Stimulated activated naive CD8-positive, alpha-beta T cell treated with anti-CD3 and anti-CD28 coated beads, Interleukin-15, amount 100 ng/mL, for 72 hours (primary cell): ENCODE measurements at regions not wholly inside any gene's neighbourhood (a gene's known extent, or its start where the extent isn't known, plus 50 kb on each side); places are given as distances from the start of the nearest gene placed in this dataset.
"Not testable (repeated sequence)": the region's sequence is repeated elsewhere in the genome, so short reads cannot be mapped to it uniquely, and the experiment has no call there.

ENCODE experiments used
- ATAC-seq: fragments of 150-1000 bp; cut with Tn5 transposase; 2 replicates; pipeline ENCODE4 v1.10.0; 2021; ENCODE audit warnings: mild to moderate bottlenecking, moderate library complexity
- DNase-seq, 2 donors: peaks; one replicate each; pipeline ENCODE4 v3.0.0; 2021 to 2022
- H3K27ac Mint-ChIP-seq, 2 donors: one replicate each; pipeline ENCODE4 v1.8.0; 2022; ENCODE audit warnings: mild to moderate bottlenecking in 2 of 2, mixed read lengths in 2 of 2, moderate library complexity in 2 of 2
- H3K27me3 Mint-ChIP-seq: one replicate; pipeline ENCODE4 v1.8.0; 2022; ENCODE audit warnings: mixed read lengths
- H3K4me1 Mint-ChIP-seq: one replicate; pipeline ENCODE4 v1.8.0; 2022; ENCODE audit warnings: mild to moderate bottlenecking, mixed read lengths
- H3K4me3 Mint-ChIP-seq, 2 donors: one replicate each; pipeline ENCODE4 v1.8.0; 2022; ENCODE audit warnings: mild to moderate bottlenecking in 2 of 2, mixed read lengths in 2 of 2, moderate library complexity in 1 of 2
- H3K9me3 Mint-ChIP-seq, 2 donors: one replicate each; pipeline ENCODE4 v1.8.0; 2022; ENCODE audit warnings: mixed read lengths in 2 of 2

DNA sequence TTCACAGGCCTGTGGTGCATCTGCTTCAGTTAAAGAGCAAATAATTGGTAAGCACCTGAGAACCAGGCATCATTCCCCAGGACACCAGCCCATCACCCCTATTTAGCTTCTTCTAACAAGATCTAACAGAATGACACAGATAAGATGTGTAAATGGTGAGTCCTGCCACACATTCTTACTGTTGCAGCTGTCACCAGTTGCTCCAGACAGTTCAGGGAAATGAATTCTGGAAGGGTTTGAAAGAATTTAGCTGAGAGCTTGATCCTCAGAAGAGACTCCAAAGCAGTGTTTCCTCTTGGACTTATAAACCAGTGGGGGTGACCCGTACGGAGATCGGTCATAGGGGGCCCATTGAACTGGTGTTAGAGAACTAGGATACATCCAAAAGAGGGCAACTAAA, 238.0 kb downstream of the MEX3B start:
- Mint-ChIP-seq H3K27ac (no peak overlapping the region), H3K4me1 (no peaks in the 10 kb centered on the region), H3K4me3 (no peak overlapping the region), H3K9me3 (no peaks in the 10 kb centered on the region), H3K27me3 (no peaks in the 10 kb centered on the region)
- DNase-seq = no peak
- no peak for ATAC-seq

- Mint-ChIP-seq H3K4me1 (no peaks in the 10 kb centered on the region), H3K27me3 (no peaks in the 10 kb centered on the region), H3K27ac (no peak overlapping the region), H3K9me3 (no peaks in the 10 kb centered on the region), H3K4me3 (no peak overlapping the region)
- DNase-seq = no peak
- ATAC-seq = no peak
Observed at GRCh38 chr15:81807186-81807585, 238.6 kb downstream of the MEX3B start.

GRCh38 chr15:81795899-81796298, 249.9 kb downstream of the MEX3B start:
- Mint-ChIP-seq H3K27me3 (peaks cover 10% of the 10 kb centered on the region), H3K4me1 (no peaks in the 10 kb centered on the region), H3K4me3 (no peak overlapping the region), H3K27ac (no peak overlapping the region), H3K9me3 (no peaks in the 10 kb centered on the region)
- no peak for ATAC-seq
- no peak for DNase-seq

- H3K27me3 Mint-ChIP-seq = peaks cover 17% of the 10 kb centered on the region
- H3K27ac Mint-ChIP-seq = no peak overlapping the region
- DNase-seq (no peak), ATAC-seq (no peak)
- no peaks in the 10 kb centered on the region for H3K4me1 Mint-ChIP-seq
- H3K4me3 Mint-ChIP-seq = no peak overlapping the region
- H3K9me3 Mint-ChIP-seq = no peaks in the 10 kb centered on the region
Observed at GRCh38 chr15:81792646-81793045, 253.2 kb downstream of the MEX3B start.

DNA sequence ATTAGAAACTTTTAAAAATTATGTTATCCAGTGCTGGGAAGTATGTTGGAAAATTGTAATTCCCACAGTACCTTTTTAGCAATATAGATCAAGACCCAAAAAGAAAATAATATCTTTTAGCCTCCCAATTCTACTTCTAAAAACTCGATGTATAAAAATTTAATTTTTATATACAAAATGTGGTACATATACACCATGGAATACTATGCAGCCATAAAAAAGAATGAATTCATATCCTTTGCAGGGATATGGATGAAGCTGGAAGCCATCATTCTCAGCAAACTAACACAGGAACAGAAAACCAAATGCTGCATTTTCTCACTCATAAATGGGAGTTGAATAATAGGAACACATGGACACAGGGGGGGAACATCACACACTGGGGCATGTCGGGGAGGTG, 254.5 kb downstream of the MEX3B start:
- H3K4me3 Mint-ChIP-seq, DNase-seq, H3K27ac Mint-ChIP-seq, H3K4me1 Mint-ChIP-seq, ATAC-seq, H3K9me3 Mint-ChIP-seq, H3K27me3 Mint-ChIP-seq: not testable (repeated sequence)

DNA sequence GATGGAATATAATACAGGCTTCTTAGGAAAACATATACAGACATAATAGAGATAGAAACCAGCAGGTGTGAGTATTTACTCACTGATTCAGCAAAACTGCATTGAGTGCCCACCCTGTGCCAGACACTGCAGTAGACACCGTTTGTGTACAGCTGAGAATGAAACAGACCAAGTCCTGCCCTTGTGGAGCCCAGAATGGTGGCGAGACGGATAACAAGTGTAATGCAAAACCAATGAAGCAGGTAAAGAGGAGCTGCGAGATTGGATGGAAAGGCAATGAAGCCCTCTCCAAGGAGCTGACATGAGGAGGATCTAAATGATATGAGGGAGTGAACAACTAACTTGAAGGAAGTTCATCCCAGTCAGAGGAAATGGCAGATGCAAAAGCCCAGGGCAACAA, 256.4 kb downstream of the MEX3B start:
- no peak for DNase-seq
- peak overlapping the region in 1 of 2 donors; percentile 48 for H3K27ac Mint-ChIP-seq
- no peak for ATAC-seq
- peaks cover 8% of the 10 kb centered on the region for H3K27me3 Mint-ChIP-seq
- H3K4me3 Mint-ChIP-seq = no peak overlapping the region
- no peaks in the 10 kb centered on the region for H3K9me3 Mint-ChIP-seq
- H3K4me1 Mint-ChIP-seq = no peaks in the 10 kb centered on the region

DNA sequence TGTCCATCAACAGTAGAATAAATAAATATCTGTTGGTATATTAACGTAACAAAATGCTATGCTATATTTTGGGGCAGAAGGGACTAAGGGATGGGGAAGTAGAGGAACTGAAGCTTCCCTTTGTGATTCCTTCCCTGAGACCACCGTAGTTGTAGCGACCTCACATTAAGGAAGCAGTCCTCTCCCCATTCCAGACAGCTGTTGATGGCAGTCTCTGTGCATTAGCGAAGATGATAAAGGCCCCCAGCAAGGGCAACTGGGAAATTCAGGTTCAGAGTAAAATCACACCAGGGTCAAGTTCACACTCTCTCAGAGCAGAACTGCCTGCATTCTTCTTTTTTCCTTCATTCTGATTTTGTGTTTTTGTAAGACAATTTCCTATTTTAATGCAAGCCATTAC, 259.0 kb downstream of the MEX3B start:
- H3K27ac Mint-ChIP-seq = no peak overlapping the region
- peaks cover 16% of the 10 kb centered on the region for H3K27me3 Mint-ChIP-seq
- H3K4me3 Mint-ChIP-seq = no peak overlapping the region
- DNase-seq = no peak
- no peak for ATAC-seq
- no peaks in the 10 kb centered on the region for H3K9me3 Mint-ChIP-seq
- H3K4me1 Mint-ChIP-seq = no peaks in the 10 kb centered on the region

GRCh38 chr15:81785679-81786078, 260.1 kb downstream of the MEX3B start:
- Mint-ChIP-seq H3K27me3 (peaks cover 19% of the 10 kb centered on the region), H3K4me1 (no peaks in the 10 kb centered on the region), H3K27ac (no peak overlapping the region), H3K9me3 (no peaks in the 10 kb centered on the region), H3K4me3 (no peak overlapping the region)
- DNase-seq = no peak
- no peak for ATAC-seq

DNA sequence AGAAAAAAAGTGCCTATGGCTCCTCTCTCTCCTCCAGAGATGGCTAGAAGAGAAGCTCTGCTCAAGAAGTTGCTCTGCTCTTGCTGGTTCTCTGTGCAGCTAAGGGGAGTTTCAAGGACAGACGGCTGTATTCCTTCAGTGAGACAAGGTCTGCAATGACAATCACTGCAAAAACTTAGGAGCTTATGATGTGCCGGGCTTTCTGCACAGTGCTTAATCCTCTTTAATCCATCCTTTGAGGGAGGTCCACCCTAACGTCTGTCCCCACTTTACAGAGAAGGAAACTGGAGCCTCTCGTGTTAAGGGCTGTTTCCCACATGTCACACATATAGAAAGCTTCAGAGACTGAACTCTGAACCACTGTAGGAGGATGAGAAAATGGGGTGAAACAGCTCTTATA, 260.6 kb downstream of the MEX3B start:
- ATAC-seq (no peak), DNase-seq (no peak)
- Mint-ChIP-seq H3K4me1 (no peaks in the 10 kb centered on the region), H3K27ac (no peak overlapping the region), H3K27me3 (peaks cover 24% of the 10 kb centered on the region), H3K4me3 (no peak overlapping the region), H3K9me3 (no peaks in the 10 kb centered on the region)

- Mint-ChIP-seq H3K4me1 (no peaks in the 10 kb centered on the region), H3K27me3 (peaks cover 26% of the 10 kb centered on the region), H3K9me3 (no peaks in the 10 kb centered on the region), H3K4me3 (no peak overlapping the region), H3K27ac (no peak overlapping the region)
- DNase-seq = no peak
- no peak for ATAC-seq
Observed at GRCh38 chr15:81784751-81785150, 261.1 kb downstream of the MEX3B start.

DNA sequence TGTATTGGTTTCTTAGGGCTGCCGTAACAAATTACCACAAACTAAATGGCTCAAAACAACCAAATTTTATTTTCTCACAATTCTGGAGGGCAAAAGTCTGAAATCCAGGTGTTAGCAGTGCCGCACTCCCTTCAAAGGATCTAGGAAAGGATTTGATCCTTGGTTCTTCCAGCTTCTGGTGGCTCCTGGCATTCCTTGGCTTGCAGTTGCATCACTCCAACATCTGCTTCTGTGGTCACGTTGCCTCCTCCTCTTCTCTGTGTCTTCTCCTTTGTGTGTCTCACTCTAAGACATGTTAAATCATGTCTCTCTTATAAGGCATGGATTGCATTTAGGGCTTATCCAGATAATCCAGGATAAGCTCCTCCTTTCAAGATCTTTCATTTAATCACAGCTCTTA, 262.2 kb downstream of the MEX3B start:
- H3K4me1 Mint-ChIP-seq = no peaks in the 10 kb centered on the region
- no peak overlapping the region for H3K4me3 Mint-ChIP-seq
- no peak overlapping the region for H3K27ac Mint-ChIP-seq
- ATAC-seq = no peak
- H3K9me3 Mint-ChIP-seq = no peaks in the 10 kb centered on the region
- DNase-seq = no peak
- H3K27me3 Mint-ChIP-seq = peaks cover 18% of the 10 kb centered on the region

DNA sequence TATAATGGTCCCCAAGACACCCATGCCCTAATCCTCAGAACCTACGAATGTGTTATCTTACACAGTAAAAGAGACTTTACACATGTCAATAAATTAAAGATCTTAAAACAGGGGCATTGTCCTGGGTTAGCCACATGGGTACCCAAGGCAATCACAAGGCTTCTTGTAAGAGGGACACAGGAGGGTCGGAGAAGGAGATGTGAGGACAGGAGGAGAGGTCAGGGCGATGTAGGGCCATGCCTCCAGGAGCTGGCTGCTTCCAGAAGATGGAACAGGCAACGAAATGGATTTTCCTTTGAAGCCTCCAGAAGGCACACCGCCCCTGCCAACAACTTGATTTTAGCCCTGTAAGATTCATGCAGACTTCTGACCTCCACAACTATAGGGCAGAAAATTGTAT, 262.7 kb downstream of the MEX3B start:
- peaks cover 18% of the 10 kb centered on the region for H3K27me3 Mint-ChIP-seq
- no peak overlapping the region for H3K4me3 Mint-ChIP-seq
- ATAC-seq (no peak), DNase-seq (no peak)
- no peak overlapping the region for H3K27ac Mint-ChIP-seq
- H3K4me1 Mint-ChIP-seq = no peaks in the 10 kb centered on the region
- H3K9me3 Mint-ChIP-seq = no peaks in the 10 kb centered on the region

DNA sequence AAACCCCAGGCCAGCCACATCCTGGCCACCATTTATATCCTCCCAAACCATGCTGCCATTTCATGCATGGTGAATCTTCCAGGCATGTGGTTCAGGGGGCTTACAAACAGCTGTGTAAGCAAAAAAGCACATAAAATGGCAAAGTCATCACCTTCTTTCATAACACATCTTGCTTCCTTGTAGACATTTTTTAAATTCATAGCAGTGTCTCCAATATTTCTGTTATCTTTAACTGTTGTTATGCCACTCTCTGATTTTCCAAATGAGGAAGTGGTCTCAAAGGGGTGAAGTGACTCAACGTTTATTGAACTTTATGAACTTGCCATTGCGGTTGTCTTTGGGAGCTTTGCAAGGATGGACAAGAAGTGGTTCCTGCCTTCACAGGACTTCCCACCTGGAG, 264.4 kb downstream of the MEX3B start:
- no peak for DNase-seq
- H3K27ac Mint-ChIP-seq = no peak overlapping the region
- H3K4me3 Mint-ChIP-seq = no peak overlapping the region
- peaks cover 18% of the 10 kb centered on the region for H3K27me3 Mint-ChIP-seq
- no peaks in the 10 kb centered on the region for H3K9me3 Mint-ChIP-seq
- ATAC-seq = no peak
- no peaks in the 10 kb centered on the region for H3K4me1 Mint-ChIP-seq

- peaks cover 18% of the 10 kb centered on the region for H3K27me3 Mint-ChIP-seq
- no peak for DNase-seq
- ATAC-seq = no peak
- H3K9me3 Mint-ChIP-seq = no peaks in the 10 kb centered on the region
- no peaks in the 10 kb centered on the region for H3K4me1 Mint-ChIP-seq
- no peak overlapping the region for H3K4me3 Mint-ChIP-seq
- peak overlapping the region in 1 of 2 donors; percentile 6 for H3K27ac Mint-ChIP-seq
Observed at GRCh38 chr15:81780966-81781365, 264.9 kb downstream of the MEX3B start.

GRCh38 chr15:81779181-81779580, 266.6 kb downstream of the MEX3B start:
- Mint-ChIP-seq H3K27ac (no peak overlapping the region), H3K9me3 (no peaks in the 10 kb centered on the region), H3K4me1 (no peaks in the 10 kb centered on the region), H3K4me3 (no peak overlapping the region), H3K27me3 (peaks cover 16% of the 10 kb centered on the region)
- no peak for ATAC-seq
- DNase-seq = no peak

DNA sequence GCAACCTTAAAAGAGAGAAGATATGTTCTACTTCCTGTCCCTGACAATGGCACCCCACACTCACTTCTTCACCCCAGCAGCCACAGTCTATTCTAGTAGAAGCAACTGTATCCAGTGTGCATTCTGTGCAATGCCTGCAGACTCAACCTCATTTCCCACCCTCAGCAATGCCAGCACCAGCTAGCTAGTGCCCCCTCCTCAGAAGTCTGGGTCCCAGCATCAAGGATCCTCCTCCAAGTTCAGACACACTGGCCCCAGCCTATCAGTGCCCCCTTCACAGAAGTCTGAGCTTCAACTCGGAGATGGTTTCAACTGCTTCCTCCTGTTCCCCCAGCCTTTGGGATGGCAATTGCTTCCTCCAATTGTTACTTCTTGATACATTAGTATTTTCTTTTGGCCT, 268.3 kb downstream of the MEX3B start:
- Mint-ChIP-seq H3K27ac (peak overlapping the region in 1 of 2 donors; percentile 28), H3K4me3 (no peak overlapping the region), H3K27me3 (peaks cover 10% of the 10 kb centered on the region), H3K9me3 (no peaks in the 10 kb centered on the region), H3K4me1 (no peaks in the 10 kb centered on the region)
- ATAC-seq (no peak), DNase-seq (no peak)

GRCh38 chr15:81776976-81777375, 268.8 kb downstream of the MEX3B start:
- Mint-ChIP-seq H3K27ac (no peak overlapping the region), H3K4me1 (no peaks in the 10 kb centered on the region), H3K27me3 (peaks cover 10% of the 10 kb centered on the region), H3K4me3 (no peak overlapping the region), H3K9me3 (no peaks in the 10 kb centered on the region)
- DNase-seq (no peak), ATAC-seq (no peak)

DNA sequence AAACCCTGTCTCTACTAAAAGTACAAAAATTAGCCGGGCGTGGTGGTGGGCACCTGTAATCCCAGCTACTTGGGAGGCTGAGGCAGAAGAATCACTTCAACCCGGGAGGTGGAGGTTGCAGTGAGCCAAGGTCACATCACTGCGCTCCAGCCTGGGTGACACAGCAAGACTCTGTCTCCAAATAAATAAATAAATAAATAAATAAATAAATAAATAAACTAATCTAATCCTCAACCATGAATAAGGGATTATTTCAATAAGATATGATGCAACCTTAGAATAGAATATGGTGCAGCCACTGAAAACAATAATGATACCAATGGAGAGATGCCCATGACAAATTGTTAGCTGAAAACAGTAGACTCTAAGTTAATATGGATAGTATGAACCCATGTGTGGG, 270.0 kb downstream of the MEX3B start:
- H3K27me3 Mint-ChIP-seq, H3K4me3 Mint-ChIP-seq, H3K27ac Mint-ChIP-seq: not testable (repeated sequence)

More for the DNA sequence above, 270.0 kb downstream of the MEX3B start:
- ATAC-seq, DNase-seq, H3K4me1 Mint-ChIP-seq, H3K9me3 Mint-ChIP-seq: not testable (repeated sequence)
